ENCODE measurements at regions not wholly inside any gene's neighbourhood (a gene's known extent, or its start where the extent isn't known, plus 50 kb on each side); places are given as distances from the start of the nearest gene placed in this dataset.
A peak's percentile ranks its signal among the peaks of the same experiment; 100 is the strongest.

DNA sequence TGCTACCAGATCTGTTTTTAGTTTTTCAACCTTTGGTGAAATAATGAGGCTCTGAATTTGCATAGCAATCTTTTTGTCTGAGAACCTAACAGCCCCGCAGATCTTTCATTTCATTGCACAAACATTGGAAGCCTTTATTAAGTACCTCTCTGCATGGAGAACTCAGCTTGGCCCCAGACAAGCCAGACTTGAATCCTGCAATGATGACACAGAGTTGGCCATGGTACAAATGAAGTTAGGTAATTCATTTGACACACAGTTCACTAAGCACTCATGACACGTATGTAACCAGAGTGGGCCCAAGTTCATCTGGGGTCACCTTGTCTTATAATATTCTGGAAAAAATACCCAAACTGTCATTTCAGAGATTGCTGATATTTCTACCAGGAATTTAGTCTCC, 439.1 kb upstream of the ID2 start (continued):
- TF ChIP-seq, protein P1, sequence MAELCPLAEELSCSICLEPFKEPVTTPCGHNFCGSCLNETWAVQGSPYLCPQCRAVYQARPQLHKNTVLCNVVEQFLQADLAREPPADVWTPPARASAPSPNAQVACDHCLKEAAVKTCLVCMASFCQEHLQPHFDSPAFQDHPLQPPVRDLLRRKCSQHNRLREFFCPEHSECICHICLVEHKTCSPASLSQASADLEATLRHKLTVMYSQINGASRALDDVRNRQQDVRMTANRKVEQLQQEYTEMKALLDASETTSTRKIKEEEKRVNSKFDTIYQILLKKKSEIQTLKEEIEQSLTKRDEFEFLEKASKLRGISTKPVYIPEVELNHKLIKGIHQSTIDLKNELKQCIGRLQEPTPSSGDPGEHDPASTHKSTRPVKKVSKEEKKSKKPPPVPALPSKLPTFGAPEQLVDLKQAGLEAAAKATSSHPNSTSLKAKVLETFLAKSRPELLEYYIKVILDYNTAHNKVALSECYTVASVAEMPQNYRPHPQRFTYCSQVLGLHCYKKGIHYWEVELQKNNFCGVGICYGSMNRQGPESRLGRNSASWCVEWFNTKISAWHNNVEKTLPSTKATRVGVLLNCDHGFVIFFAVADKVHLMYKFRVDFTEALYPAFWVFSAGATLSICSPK (IDR thresholded peaks at IDR 0.05; ENCODE audit: borderline replicate concordance): no peak
- TF ChIP-seq, protein P2, sequence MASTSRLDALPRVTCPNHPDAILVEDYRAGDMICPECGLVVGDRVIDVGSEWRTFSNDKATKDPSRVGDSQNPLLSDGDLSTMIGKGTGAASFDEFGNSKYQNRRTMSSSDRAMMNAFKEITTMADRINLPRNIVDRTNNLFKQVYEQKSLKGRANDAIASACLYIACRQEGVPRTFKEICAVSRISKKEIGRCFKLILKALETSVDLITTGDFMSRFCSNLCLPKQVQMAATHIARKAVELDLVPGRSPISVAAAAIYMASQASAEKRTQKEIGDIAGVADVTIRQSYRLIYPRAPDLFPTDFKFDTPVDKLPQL (IDR thresholded peaks at IDR 0.05; ENCODE audit: extremely low read depth, insufficient read length): no peak
- TF ChIP-seq HMG20A (CRISPR knock-in tag; conservative IDR thresholded peaks at IDR 0.05): no peak
- TF ChIP-seq ARID1B (IDR thresholded peaks at IDR 0.05): no peak

DNA sequence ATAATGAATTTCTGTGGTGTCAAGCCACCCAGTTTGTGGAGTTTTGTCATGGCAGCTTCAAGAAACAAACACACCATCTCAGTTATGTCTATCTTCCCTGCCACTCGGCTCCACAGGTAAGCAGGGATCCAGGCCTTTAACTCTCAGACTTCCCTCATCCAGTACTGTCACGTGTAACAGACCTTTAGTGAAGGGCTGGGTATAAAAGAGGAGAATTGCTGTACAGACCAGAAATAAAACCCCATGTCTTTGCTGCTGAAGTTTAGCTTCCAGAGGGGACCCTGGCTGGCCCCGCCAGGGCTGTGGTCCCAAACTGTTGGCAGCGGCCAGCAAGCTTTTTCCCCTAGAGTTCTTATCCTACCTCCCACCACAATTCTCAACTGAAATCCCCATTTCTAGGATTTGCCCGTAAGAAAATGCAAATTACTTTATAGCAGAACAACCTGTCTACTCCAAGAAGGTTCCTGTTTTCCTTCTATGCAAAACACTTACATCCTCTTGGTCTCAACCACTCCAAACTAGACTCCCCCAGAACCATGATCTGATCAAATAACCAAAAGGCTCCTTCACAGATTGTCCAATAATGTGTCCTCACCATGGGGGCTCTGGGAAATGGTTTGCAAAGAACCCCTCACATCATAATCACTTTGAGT, 438.0 kb upstream of the ID2 start:
- H3K79me2 ChIP-seq (ENCODE audit: control insufficient read depth, insufficient read depth, low read length): no peaks in the 10 kb centered on the region
- H3K9ac ChIP-seq (ENCODE audit: insufficient read depth in 1 of 2, low read depth in 2 of 2, low read length in 2 of 2): no peak overlapping the region
- H3K27me3 ChIP-seq (ENCODE audit: control insufficient read depth in 2 of 2, insufficient read depth in 2 of 2, low read length in 2 of 2): peaks cover under 1 to 8% of the 10 kb centered on the region in 2 experiments; a peak in 4 of 5 replicates

More for the DNA sequence above, 438.0 kb upstream of the ID2 start:
- 0% methylated on average over 5 of the region's 5 CpGs for WGBS (ENCODE audit: insufficient coverage, low coverage, missing lambda C conversion rate)
- FAIRE-seq: no peak
- no TSS peak for BruUV-seq (replicated peaks)
- H3K27ac ChIP-seq (ENCODE audit: extremely low read depth, low read depth, low read length): no peak overlapping the region
- no peaks in the 10 kb centered on the region for H3K4me1 ChIP-seq (replicated peaks in 1 of 2; ENCODE audit: control insufficient read depth in 2 of 2, insufficient read depth in 2 of 2, low read length in 2 of 2)
- H3K9me3 ChIP-seq (replicated peaks; ENCODE audit: control insufficient read depth, insufficient read depth, low read depth, low read length): no peaks in the 10 kb centered on the region
- H3K4me3 ChIP-seq: no peak overlapping the region
- in situ Hi-C loops (cut with MboI): no loop called here
- ATAC-seq: no peak
- ChIA-PET POLR2A (no interaction called here), CTCF (ENCODE audit: low intra/inter-chr PET ratio) (no interaction called here)
- intact Hi-C loops (cut with micrococcal nuclease): no loop called here
- H2AFZ ChIP-seq (ENCODE audit: low read depth, low read length): no peak overlapping the region
- H3K36me3 ChIP-seq (ENCODE audit: control insufficient read depth, insufficient read depth, low read length): no peaks in the 10 kb centered on the region
- no peaks in the 10 kb centered on the region for H3K9me1 ChIP-seq (ENCODE audit: control insufficient read depth, insufficient read depth, low read length)
- DNase-seq (ENCODE audit: extremely low read depth in 1 of 4, low spot score in 3 of 4): no peak
- H3K4me2 ChIP-seq (ENCODE audit: insufficient read depth, low read length): no peak overlapping the region
- H4K20me1 ChIP-seq (replicated peaks; ENCODE audit: control insufficient read depth, insufficient read depth, low read length): no peaks in the 10 kb centered on the region
- TF ChIP-seq, protein P3, sequence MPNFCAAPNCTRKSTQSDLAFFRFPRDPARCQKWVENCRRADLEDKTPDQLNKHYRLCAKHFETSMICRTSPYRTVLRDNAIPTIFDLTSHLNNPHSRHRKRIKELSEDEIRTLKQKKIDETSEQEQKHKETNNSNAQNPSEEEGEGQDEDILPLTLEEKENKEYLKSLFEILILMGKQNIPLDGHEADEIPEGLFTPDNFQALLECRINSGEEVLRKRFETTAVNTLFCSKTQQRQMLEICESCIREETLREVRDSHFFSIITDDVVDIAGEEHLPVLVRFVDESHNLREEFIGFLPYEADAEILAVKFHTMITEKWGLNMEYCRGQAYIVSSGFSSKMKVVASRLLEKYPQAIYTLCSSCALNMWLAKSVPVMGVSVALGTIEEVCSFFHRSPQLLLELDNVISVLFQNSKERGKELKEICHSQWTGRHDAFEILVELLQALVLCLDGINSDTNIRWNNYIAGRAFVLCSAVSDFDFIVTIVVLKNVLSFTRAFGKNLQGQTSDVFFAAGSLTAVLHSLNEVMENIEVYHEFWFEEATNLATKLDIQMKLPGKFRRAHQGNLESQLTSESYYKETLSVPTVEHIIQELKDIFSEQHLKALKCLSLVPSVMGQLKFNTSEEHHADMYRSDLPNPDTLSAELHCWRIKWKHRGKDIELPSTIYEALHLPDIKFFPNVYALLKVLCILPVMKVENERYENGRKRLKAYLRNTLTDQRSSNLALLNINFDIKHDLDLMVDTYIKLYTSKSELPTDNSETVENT (CRISPR knock-in tag; IDR thresholded peaks at IDR 0.05): no peak
- TF ChIP-seq ZFP1 (CRISPR knock-in tag; IDR thresholded peaks at IDR 0.05) (peak; percentile 73; the same call in 1 of the 2 replicates), RNF2 (IDR thresholded peaks at IDR 0.05) (no peak), PCBP1 (IDR thresholded peaks at IDR 0.05; ENCODE audit: low read depth, low read length, poor library complexity, severe bottlenecking) (no peak)

All from K562 (cell line).